GM12878 (cell line): ENCODE measurements at regions not wholly inside any gene's neighbourhood (a gene's known extent, or its start where the extent isn't known, plus 50 kb on each side); places are given as distances from the start of the nearest gene placed in this dataset.

ENCODE experiments used
- ATAC-seq: fragments of 200-7000 bp; cut with Tn5 transposase; 3 replicates; pipeline ENCODE4 v1.9.1; 2020; ENCODE audit warnings: mild to moderate bottlenecking, moderate library complexity
- BruUV-seq: library from RNA; stranded (reverse); fragments of 400-500 nt; replicated peaks from 2 replicates; lab custom pipeline; 2021; lab: Mats Ljungman, UMichigan
- CTCF ChIA-PET: fragments of 300-600 bp; sonication (Branson Sonifier 250); formaldehyde crosslinking; extraction: SDS; loops from one replicate; lab custom pipeline; 2021; ENCODE audit warnings: inconsistent platforms; lab: Yijun Ruan, JAX
- POLR2A ChIA-PET: fragments of 350-600 bp; formaldehyde crosslinking; extraction: SDS; loops from one replicate; lab custom pipeline; 2021; ENCODE audit warnings: inconsistent platforms; lab: Charles Lee
- RAD21 ChIA-PET: fragments of 300-600 bp; sonication (Branson Sonifier 250); formaldehyde crosslinking; loops from one replicate; lab custom pipeline; 2023; ENCODE audit warnings: antibody characterized with exemption; ENCODE audit not compliant: unreplicated experiment; lab: Charles Lee
- SMC1A ChIA-PET: fragments of 300-600 bp; sonication (Branson Sonifier 250); formaldehyde crosslinking; loops from one replicate; lab custom pipeline; 2023; ENCODE audit not compliant: unreplicated experiment, uncharacterized antibody; lab: Charles Lee
- DNase-seq: peaks from one replicate; pipeline ENCODE4 v3.0.0-alpha.2; 2011; ENCODE audit warnings: low read depth, low spot score
- FAIRE-seq: peaks from 3 replicates; lab custom pipeline; 2011; peaks lifted over from hg19 to GRCh38; lab: Jason Lieb, UNC
- H2AFZ ChIP-seq: 2 replicates; pipeline ENCODE4 v1.6.0; 2011; ENCODE audit warnings: low read depth, low read length, control low read depth; ENCODE audit not compliant: control insufficient read depth
- H3K27ac ChIP-seq: 2 replicates; pipeline ENCODE4 v1.5.1; 2011; ENCODE audit warnings: control low read depth; ENCODE audit not compliant: control insufficient read depth, insufficient read depth
- H3K27me3 ChIP-seq, 2 experiments: replicated peaks in 1 of 2; 2 replicates each; pipeline versions ENCODE4 v1.6.0 to v1.6.1; 2011; ENCODE audit warnings: low read length in 1 of 2; ENCODE audit not compliant: control insufficient read depth in 2 of 2, insufficient read depth in 2 of 2
- H3K36me3 ChIP-seq, 2 experiments: 2 replicates each; pipeline ENCODE4 v1.5.1; 2011; ENCODE audit warnings: low read length in 1 of 2; ENCODE audit not compliant: control insufficient read depth in 2 of 2, insufficient read depth in 2 of 2
- H3K4me1 ChIP-seq: 2 replicates; pipeline ENCODE4 v1.6.1; 2011; ENCODE audit warnings: mild to moderate bottlenecking, low read length, moderate library complexity, mixed read lengths; ENCODE audit not compliant: control insufficient read depth, insufficient read depth
- H3K4me2 ChIP-seq: 2 replicates; pipeline ENCODE4 v1.6.0; 2011; ENCODE audit warnings: control low read depth; ENCODE audit not compliant: control insufficient read depth, insufficient read depth
- H3K4me3 ChIP-seq: fragments of 200-600 bp; sonication (generic); 2 replicates; pipeline ENCODE4 v1.5.1; 2016
- H3K79me2 ChIP-seq: 2 replicates; pipeline ENCODE4 v1.6.0; 2011; ENCODE audit warnings: low read length; ENCODE audit not compliant: control insufficient read depth, insufficient read depth
- H3K9ac ChIP-seq: 2 replicates; pipeline ENCODE4 v1.8.0; 2011; ENCODE audit warnings: low read length, control low read depth, mixed read lengths; ENCODE audit not compliant: control insufficient read depth, insufficient read depth
- H3K9me3 ChIP-seq: replicated peaks from 3 replicates; pipeline ENCODE4 v1.5.1; 2011; ENCODE audit warnings: mild to moderate bottlenecking, low read length; ENCODE audit not compliant: control insufficient read depth, insufficient read depth
- H4K20me1 ChIP-seq: 2 replicates; pipeline ENCODE4 v1.6.0; 2011; ENCODE audit not compliant: control insufficient read depth, insufficient read depth
- CBX3 ChIP-seq: fragments of 200-600 bp; sonication (generic); IDR thresholded peaks from 2 replicates; pipeline ENCODE4 v1.6.1; 2016; ENCODE audit warnings: low read depth, borderline replicate concordance
- ELK1 ChIP-seq: IDR thresholded peaks from 2 replicates; pipeline ENCODE4 v1.6.1; 2012; ENCODE audit warnings: low read depth, low read length, improper control_type of control experiment
- IKZF2 ChIP-seq, 2 experiments: fragments of 450-650 bp; IDR thresholded peaks; 2 replicates each; pipeline ENCODE4 v1.6.1; 2017; ENCODE audit warnings: mild to moderate bottlenecking in 2 of 2, moderate library complexity in 2 of 2
- IRF5 ChIP-seq: fragments of 450-650 bp; IDR thresholded peaks from 2 replicates; pipeline ENCODE4 v1.6.1; 2017; ENCODE audit warnings: borderline replicate concordance
- MAX ChIP-seq: IDR thresholded peaks from 2 replicates; pipeline ENCODE4 v1.6.1; 2012; ENCODE audit warnings: low read depth, low read length, improper control_type of control experiment
- MEF2B ChIP-seq: fragments of 450-650 bp; IDR thresholded peaks from 2 replicates; pipeline ENCODE4 v1.6.1; 2018; ENCODE audit warnings: mild to moderate bottlenecking, moderate library complexity; ENCODE audit not compliant: partially characterized antibody, poor library complexity, severe bottlenecking
- MTA2 ChIP-seq: fragments of 450-650 bp; IDR thresholded peaks from 2 replicates; pipeline ENCODE4 v1.6.1; 2016; ENCODE audit warnings: low read depth, mild to moderate bottlenecking, moderate library complexity
- NBN ChIP-seq: fragments of 450-650 bp; IDR thresholded peaks from 2 replicates; pipeline ENCODE4 v1.6.1; 2016
- SMC3 ChIP-seq: IDR thresholded peaks from 2 replicates; pipeline ENCODE4 v1.6.1; 2011; ENCODE audit warnings: low read length, improper control_type of control experiment, borderline replicate concordance
- SPI1 ChIP-seq: IDR thresholded peaks from 2 replicates; pipeline ENCODE4 v1.6.1; 2011; ENCODE audit warnings: low read depth, mild to moderate bottlenecking, low read length, moderate library complexity, borderline replicate concordance; ENCODE audit not compliant: insufficient read depth
- SRF ChIP-seq, 2 experiments: IDR thresholded peaks; 2 replicates each; pipeline ENCODE4 v1.6.1; 2011; ENCODE audit warnings: low read depth in 2 of 2, low read length in 2 of 2, mild to moderate bottlenecking in 1 of 2, moderate library complexity in 1 of 2
- SUZ12 ChIP-seq: fragments of 200-600 bp; sonication (generic); IDR thresholded peaks from one replicate; pipeline ENCODE4 v1.6.1; 2018; ENCODE audit warnings: antibody characterized with exemption, mild to moderate bottlenecking; ENCODE audit not compliant: unreplicated experiment
- TCF12 ChIP-seq: IDR thresholded peaks from 2 replicates; pipeline ENCODE4 v1.6.1; 2011; ENCODE audit warnings: low read depth, mild to moderate bottlenecking, low read length
- WRNIP1 ChIP-seq: IDR thresholded peaks from 2 replicates; pipeline ENCODE4 v1.6.1; 2011; ENCODE audit warnings: low read depth, low read length, improper control_type of control experiment, borderline replicate concordance
- ZZZ3 ChIP-seq: IDR thresholded peaks from 2 replicates; pipeline ENCODE4 v1.6.1; 2011; ENCODE audit warnings: low read depth; ENCODE audit not compliant: control insufficient read depth, insufficient read length
- WGBS: methylation state at CpG from one replicate; pipeline ENCODE4 v1.1.6; 2016; ENCODE audit warnings: low lambda C conversion rate; ENCODE audit not compliant: insufficient replicate concordance, insufficient coverage; ENCODE audit errors: missing lambda C conversion rate; 5-methylcytosine and 5-hydroxymethylcytosine counted together
- in situ Hi-C: fragments of 300-500 bp; cut with MboI; formaldehyde crosslinking; loops from 9 replicates; pipeline ENCODE4 v1.14.3; 2018; ENCODE audit warnings: mixed read lengths
- intact Hi-C: fragments of 100-400 bp; cut with micrococcal nuclease; formaldehyde crosslinking; loops from one replicate; pipeline ENCODE4 v1.14.2; 2022; ENCODE audit not compliant: unreplicated experiment
- TF ChIP-seq, protein P1 (sequence below): IDR thresholded peaks from 2 replicates; pipeline ENCODE4 v1.6.1; 2012; ENCODE audit warnings: low read depth, low read length, improper control_type of control experiment

GRCh38 chr2:18976168-18976961, 382.1 kb downstream of the OSR1 start:
- H3K27ac ChIP-seq = no peak overlapping the region
- H2AFZ ChIP-seq = no peak overlapping the region
- FAIRE-seq = no peak
- no peaks in the 10 kb centered on the region for H4K20me1 ChIP-seq
- ChIA-PET CTCF (no interaction called here), RAD21 (no interaction called here), SMC1A (no interaction called here), POLR2A (no interaction called here)
- H3K36me3 ChIP-seq = no peaks in the 10 kb centered on the region
- H3K27me3 ChIP-seq = no peaks in the 10 kb centered on the region
- ATAC-seq = peak; percentile 90
- no peak overlapping the region for H3K4me2 ChIP-seq
- no peaks in the 10 kb centered on the region for H3K79me2 ChIP-seq
- no TSS peak for BruUV-seq
- intact Hi-C loops (no loop called here), in situ Hi-C loops (no loop called here)
- H3K9ac ChIP-seq = no peak overlapping the region
- 43% methylated on average over 14 of the region's 14 CpGs for WGBS
- no peaks in the 10 kb centered on the region; the same call in 1 of the 2 replicates for H3K4me1 ChIP-seq
- no peaks in the 10 kb centered on the region for H3K9me3 ChIP-seq
- DNase-seq = no peak
- H3K4me3 ChIP-seq = no peak overlapping the region
- TF ChIP-seq MAX (no peak), ELK1 (peak; percentile 36; the same call in 1 of the 2 replicates), TCF12 (no peak), CBX3 (no peak), SMC3 (no peak), SUZ12 (no peak), SPI1 (peak; percentile 68; the same call in 1 of the 2 replicates), WRNIP1 (no peak), MTA2 (no peak; the same call in 1 of the 2 replicates), NBN (no peak), MEF2B (peak; percentile 82), IRF5 (no peak), ZZZ3 (no peak), SRF (IDR thresholded peaks at IDR 0.05; ENCODE audit: low read depth in 2 of 2, low read length in 2 of 2) (peak in 1 of 2 experiments; percentile 32; a peak in 1 of 4 replicates), IKZF2 (IDR thresholded peaks at IDR 0.05) (no peak)
- TF ChIP-seq, protein P1, sequence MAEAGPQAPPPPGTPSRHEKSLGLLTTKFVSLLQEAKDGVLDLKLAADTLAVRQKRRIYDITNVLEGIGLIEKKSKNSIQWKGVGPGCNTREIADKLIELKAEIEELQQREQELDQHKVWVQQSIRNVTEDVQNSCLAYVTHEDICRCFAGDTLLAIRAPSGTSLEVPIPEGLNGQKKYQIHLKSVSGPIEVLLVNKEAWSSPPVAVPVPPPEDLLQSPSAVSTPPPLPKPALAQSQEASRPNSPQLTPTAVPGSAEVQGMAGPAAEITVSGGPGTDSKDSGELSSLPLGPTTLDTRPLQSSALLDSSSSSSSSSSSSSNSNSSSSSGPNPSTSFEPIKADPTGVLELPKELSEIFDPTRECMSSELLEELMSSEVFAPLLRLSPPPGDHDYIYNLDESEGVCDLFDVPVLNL = no peak
